TTC549 (cell line): ENCODE measurements at regions not wholly inside any gene's neighbourhood (a gene's known extent, or its start where the extent isn't known, plus 50 kb on each side); places are given as distances from the start of the nearest gene placed in this dataset.

Experiments used
- FAIRE-seq: peaks from 2 replicates; lab custom pipeline; 2012; peaks lifted over from hg19 to GRCh38; lab: Jason Lieb, UNC

DNA sequence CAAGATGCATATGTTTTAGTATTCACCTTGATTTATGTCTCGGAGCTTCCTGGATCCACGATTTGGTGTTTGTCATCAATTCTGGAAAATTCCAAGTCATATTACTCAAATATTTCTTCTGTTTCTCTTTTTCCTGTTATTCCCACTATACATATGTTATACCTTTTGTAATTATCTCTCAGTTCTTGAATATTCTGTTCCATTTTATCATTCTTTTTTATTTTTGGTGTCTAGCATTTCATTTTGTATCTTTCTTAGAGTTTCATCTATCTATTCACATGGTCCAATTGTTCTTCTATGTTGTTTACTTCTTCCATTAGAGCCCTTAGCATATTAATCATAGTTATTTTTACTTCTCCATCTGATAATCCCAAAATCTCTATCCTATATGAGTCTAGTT is 637.8 kb upstream of the GRAMD2B start:
- no peak for FAIRE-seq

DNA sequence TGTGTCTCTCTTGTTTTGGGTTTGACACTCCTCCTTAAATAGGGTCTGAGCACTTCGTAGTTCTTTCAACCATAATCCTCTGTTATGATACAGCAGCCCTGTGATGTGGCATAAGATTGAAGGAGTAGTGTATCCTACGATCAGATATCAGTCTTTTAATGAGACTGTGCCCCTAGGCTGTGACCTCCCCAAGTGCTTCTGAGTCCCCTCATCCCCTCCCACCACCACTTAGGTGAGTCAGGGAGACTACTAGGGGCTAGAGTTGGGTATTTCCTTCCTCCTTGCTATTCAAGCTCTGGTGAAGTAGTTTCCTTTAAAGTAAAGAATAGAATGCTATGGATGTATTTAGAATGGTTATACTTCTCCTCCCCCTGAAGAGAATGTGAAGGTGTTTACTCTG is 637.2 kb upstream of the GRAMD2B start:
- FAIRE-seq, result no peak

DNA sequence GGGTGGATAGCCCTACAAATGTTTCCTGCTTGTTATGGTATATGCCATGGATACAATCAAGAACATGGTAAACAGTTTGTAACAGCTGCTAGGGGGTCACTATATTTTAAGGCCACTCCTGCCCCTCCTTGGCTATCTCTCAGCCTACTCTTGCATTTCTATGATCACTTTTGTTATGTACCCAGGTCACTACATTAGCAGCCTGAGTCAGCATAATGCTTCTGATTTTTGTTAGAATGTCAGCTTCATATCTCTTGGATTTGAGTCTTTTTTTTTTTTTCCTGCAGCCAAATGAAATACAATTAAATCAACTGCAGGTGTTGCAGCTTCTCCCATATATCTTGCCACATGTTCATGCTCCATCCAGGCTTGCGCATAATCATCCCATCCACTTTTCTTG is 629.7 kb upstream of the GRAMD2B start:
- no peak for FAIRE-seq

DNA sequence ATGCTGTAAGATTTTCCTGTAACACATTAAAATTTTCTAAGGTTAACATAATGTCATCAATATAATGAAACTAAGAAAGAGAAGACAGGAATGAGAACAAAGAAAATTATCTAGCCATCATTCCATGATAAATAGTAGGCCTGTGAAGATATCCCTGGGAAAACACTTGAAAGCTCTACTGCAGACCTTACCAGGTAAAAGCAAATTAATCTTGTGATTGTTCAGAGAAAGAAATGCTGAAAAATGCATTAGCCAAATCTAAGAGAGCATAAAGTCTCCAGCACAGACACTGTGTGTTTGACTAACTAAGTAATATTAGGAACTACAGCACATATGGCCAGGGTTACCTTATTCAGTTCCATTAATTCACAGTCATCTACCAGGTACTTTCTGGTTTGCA is 628.3 kb upstream of the GRAMD2B start:
- FAIRE-seq, result no peak

DNA sequence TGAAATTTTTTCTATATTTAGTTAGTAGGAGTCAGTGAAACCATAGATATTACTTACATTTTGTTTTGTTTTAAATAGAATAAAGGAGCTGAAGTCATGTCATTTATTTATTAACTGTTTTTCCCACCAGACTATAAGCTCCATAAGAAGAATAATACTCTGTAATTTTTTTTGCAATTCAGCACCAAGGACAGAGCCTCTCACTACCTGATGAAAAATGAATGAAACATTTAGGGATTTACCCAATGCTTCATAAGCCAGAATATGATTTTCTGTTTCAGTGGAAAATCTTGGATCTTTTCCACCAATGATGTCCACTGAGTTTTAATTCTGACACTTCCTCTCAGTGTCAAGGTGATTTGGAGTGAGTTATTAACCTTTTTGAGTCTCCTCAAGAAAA is 624.9 kb upstream of the GRAMD2B start:
- no peak for FAIRE-seq

DNA sequence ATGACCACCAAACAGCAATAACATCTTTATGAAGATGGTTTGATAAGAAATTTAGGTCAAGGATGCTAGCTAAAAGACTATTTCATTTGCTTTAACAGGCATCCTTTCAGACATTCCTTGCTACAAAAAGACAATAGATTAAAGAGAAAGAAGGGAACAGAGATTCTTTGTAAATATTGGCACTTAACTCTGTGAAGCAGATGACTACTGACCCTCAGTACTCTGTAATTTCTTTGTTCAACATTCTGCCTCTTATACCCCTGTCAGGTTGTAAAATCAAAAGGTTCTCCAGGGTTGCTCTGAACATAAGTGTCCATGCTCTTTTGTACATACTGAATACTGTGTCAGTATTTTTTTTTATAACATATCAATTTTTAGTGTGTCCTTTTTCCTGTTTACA is 610.6 kb upstream of the GRAMD2B start:
- no peak for FAIRE-seq

DNA sequence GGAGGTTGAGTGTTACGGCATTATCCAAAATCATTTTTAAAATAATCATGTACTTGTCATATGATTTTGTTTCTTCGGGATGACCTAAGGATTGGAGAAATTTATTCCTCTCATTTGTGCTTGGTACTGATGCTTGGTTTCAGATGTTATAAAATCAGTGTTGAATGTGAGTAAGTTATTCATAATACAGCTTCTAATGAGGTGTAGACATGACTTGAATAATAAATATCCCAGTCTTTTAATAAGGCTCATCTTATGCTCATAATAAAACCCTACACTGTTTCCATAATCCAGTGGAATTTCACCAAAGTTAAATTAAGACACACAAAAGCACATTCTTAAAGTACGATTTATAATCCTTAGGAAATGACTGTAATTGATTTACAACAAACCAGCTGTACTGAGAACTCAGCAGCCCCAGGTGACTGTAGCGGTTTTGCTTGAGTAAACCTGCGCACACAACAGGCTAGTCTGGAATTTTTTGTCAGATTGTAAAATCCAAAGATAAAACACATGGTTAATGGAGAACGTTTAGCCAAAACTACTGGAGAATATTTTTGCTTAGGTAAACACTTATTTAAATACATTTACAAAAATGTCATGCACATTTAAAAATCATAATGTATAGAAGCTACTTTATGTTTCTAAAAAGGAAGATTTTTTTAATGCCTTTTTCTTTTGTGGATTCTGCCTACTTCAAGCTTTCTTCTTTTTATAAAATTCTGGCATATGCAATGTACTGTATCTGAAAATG is 609.8 kb upstream of the GRAMD2B start:
- FAIRE-seq, result no peak

DNA sequence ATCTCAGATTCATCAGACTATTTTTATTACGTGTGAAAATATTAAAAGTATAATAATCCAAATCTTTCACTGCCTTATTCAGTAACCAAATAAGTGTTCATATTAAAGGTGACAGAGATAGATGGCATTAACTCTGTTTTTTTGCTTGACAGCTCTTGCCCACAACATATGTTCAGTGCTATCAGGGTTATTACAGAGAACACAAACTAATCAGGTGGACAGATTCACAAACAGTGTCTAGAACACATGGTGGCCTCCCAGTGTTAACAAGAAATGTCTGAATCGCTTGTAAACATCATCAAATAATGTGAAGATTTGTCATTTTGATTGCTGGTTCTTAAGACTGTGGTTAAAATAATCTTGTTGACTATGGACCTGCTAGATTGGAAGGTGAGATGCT is 609.1 kb upstream of the GRAMD2B start:
- FAIRE-seq, result no peak

DNA sequence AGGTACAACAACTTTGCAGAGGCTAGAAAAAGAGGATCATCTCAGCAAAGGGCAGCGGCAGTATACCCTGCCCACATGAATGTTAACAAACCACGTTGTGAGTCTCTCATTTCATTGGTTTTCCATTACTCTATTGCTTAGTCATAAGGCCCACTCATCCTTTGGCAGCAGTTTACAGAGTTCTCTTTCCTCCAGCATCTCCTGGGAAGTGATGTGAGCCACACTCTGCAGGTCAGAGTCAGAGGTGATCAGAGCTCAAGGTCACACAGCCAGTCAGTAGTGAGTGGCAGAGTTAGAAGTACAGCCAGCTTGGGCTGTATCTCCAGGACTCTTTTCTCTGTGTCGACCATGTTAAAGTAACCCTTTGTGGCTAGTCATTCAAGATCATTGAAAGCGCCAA is 599.6 kb upstream of the GRAMD2B start:
- no peak for FAIRE-seq

DNA sequence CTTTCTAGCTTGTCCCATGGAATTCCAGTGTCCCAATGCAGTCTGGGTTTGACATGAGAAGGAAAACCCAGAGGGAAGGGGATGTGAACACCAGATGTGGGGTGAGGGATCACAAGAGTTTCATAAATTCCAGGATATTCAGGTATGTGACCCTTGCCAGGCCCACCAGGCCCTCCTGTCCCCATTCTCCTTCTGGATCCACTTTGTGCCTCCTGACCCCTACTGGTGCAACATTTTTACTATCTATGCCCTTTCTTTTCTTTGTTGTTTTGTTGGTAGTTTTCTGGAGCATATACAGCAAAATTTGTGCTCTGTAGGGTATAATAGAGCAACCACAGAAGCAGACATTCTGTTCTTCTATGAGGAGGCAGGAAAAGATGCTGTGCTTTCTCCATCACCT is 597.0 kb upstream of the GRAMD2B start:
- FAIRE-seq, result no peak

DNA sequence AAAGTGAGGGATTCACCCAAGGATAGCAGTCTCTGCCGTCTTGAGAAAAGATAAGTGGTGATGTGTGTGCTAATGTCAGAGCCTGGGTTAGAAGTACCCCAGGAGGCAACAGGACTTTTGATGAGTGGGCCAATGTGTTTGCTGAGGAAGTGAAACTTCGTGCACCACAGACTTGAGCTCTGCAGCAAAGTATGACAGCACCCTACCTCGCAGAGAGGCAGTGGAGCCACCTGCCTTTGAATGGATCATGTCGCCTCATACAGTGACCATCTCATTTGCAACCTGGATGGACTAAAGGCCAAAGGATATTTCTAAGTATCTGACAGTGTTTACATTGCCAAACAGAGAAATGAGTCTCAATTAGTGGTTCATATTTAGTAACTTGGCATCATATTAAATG is 593.9 kb upstream of the GRAMD2B start:
- no peak for FAIRE-seq

DNA sequence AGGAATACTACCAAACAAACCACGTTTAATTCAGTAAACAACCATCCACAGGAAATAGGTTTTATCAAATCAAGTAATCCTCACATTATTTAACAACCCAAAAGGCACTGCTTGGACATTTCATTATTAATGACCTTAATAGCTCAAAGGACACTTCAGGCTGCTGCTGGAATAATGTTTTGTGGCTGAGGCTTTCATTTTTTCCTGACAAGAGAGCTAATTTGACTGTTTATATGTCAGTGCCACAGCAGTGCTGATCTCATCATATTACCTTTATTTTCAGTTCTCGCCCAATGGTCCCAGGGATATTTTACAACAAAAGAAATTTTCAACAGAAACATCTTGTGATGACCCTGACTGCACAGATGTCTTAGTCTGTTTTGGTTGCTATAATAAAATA is 589.8 kb upstream of the GRAMD2B start:
- no peak for FAIRE-seq

DNA sequence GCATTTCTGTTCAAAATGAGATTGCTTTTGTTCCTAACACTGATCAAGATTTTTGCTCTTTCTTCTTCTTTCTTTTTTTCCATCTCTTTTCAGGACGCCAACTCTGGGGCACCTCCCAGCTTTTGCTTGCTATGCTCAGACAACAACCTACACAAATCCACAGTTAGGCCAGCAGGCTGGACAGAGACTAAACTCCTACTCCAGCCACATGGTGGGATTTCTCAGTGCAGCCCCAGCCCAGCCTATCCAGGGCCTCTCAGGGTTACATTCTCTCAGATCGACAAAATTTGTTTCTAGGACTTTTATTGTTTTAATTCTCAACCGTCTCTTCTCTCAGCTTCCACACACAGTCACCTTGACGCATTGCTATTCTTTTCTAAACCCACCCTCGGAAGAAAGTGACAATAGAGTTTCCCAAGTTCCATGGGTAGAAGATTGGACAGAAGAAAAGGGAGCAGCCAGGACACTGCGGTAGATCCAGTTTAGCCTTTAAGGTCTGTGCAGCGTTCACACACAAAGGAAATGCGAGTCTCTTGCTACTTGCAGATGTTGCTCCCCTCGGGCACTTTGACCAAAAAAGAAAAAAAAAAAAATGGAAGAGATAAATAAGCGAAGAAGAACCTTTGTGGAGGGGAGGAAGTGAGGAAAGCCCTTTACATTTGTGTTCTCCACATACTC is 588.6 kb upstream of the GRAMD2B start:
- FAIRE-seq, result no peak

DNA sequence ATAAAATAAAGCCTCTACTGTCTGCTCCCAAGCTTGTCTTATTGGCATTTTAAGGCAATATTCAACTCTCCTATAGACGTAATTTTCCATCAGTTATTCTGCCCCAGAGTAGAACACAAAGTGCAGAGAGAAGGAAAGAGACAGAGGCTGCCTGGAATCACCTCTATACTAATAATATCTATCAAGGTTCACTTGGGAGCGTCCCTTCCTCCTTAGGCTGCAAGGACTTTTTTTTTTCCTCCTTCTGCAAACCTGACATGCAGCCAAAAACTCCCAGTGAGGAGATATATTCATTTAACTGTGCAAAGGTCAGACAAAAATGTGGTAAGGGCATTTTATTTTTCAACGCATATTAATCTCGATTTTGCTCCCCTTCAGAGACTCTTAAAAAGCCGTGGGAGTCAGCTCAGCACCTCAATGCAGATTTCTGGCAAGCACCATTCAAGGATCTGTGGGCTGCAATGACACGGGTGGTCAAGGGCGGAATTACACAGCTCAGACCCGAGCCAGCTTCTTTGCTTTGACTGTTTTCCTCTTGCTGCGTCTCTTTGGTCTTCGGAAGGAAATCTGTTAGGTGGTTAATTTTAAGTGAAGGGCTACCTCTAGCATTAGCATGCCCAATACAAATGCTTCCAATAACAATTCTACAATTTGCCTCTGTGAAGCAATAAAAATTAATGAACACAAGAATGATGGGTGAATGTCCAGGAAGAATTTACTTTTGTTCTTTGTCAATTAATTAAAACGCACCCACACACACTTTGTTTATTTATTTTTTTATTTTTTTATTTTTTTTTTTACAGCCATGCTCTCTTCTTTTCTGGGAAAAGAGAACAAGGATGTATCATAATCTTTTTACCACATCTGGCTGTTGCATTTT is 587.7 kb upstream of the GRAMD2B start:
- no peak for FAIRE-seq

DNA sequence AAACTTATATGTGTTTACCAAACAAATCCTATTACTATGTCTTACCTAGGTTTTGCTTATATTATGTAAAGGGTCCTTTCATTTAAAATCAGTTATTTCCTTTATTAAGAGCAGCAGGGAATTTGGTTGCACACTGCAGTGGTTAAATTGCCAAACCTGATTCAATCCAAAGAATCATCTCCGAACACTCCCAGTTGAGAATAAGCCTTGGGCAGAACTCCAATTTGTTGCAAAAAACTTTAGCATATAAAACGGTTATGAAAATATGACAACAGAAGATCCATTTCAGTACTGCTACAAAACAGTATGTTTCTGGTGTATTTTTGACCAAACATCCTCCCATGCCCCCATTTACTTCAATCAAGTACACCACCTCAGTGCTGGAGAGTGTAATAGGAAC is 587.0 kb upstream of the GRAMD2B start:
- no peak for FAIRE-seq

DNA sequence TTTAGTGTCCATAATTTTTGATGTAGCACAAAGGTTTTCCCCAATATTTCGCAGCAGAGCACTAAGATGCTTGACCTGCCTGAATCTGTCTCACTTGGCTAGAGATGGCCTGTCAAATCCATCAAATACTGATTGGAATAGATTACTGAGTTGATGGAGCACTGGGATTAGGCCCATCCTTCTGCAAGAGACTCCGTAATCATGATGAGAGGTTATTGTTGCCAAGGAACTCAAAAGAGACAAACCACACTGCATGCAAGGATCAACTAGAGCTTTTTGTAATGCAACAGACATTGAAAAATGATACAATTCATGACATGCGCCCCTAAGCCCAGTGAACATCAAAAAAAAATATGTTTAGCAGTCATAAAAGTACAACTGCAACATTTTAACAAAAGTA is 585.3 kb upstream of the GRAMD2B start:
- FAIRE-seq, result no peak

DNA sequence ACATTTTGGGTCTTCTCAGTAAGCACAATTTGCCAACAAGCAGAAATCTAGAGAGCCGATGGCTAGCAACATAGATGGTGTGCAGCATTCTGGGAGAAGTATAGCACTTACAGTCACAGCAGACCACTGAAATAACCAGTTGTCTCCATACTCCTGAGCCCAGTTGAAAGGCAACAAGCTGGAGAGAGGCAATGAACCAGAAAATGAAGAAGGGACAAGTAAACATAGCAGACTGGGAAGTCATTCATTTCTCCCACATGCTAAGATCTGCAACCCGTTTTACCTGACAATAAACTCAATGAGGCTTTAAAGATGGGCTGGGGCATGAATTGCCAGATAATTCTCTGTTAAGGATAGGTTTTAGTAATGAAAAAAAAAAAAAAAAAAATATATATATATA is 575.6 kb upstream of the GRAMD2B start:
- no peak for FAIRE-seq

DNA sequence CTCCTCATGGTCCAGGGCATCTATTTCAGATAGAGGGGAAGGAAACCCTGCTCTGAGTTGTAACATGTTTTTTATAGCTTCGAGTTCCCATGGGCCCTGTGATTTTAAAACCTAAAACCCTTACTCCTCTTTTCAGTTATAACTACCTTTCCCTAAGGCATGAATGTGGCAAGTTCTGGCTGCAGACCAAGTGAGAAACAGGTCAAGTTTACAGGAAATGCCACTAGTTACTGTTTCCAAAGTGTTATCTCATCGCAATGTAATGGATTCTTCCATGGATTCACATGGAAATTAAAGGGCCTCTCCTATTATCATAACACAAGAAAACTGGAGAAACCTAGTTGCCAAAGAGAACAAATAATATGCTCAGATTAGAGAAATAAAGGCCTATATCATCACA is 574.5 kb upstream of the GRAMD2B start:
- FAIRE-seq, result no peak

DNA sequence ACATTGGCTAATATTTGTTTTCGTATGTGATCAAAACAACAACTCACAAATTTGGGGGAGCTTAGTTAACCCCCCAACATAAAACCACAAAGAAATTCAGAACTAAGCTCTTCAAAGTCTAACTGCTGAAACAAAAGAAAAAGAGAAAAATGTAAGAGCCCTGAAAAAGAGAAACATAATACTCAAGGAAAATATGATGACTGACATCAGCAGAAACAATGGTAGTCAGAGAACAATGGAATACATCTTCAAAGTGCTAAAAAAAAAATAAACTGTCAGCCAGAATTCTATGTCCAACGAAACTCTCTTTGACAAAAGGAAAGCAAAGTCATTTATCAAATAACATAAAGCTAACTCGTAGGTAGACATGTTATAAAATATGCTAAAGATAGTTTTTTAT is 566.3 kb upstream of the GRAMD2B start:
- FAIRE-seq, result no peak

DNA sequence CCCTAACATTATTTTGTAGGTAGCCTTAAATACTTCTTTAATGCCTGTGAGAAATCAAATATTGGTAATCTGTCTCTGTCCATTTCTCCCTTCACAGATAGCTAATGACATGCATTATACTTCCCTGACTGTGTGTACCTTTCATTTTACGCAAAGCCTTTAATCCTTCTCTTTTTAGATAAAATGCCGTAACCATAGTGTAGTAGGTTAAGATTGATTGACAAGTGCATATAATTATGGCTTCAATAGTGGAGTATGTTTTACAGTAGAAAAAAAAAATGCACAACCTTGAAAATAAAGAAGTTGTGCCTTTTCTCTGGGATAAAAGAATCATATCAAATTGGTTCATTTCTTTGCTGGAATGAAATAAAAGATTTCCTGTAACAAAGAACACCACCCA is 559.6 kb upstream of the GRAMD2B start:
- FAIRE-seq, result no peak

DNA sequence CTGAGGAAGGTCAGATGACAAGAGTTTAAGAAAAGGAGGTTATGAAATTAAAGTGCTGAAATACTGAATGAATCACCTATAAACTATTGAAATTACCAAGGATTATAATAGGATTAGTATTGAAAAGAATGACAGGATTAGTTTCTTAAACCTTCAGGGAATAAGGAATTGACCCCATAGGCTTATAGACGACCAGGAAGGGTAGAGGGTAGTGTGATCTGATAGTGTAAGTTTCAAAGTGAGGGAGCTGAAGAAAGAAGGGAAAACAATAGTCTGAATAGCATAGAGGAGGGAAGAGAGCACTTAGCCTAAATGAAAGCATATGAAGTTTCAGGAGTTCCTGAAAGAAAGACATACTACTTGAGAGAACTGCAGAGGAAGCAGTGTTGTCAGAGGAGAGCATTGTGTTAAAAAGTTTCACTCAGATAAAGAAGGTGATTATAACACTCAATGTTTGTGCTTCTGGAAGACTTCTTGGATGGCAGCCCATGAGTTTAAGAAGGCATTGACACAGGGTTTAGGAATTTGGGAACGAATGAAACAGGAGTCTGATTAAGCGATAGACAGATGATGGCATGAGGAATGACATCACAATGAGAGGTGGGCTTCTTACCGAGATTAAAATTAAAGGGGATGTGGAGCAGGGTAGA is 557.9 kb upstream of the GRAMD2B start:
- FAIRE-seq, result no peak

DNA sequence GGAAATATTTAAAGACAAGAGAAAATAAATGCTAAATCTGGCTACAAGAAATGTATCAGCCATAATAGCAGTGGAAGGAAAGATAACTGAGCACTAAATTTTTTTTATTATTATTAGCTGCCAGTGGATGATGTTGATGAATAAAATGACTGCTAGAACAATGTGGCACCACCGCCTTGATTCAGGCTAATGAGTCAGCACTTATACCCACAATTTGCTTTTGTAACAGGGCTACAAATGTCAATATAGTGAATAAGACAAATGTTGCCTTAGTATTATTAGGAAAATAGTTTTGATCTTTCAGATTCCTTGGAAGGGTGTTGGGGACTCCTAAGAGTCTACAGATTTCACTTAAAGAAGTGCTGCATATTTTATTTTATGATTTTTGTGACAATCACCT is 555.2 kb upstream of the GRAMD2B start:
- no peak for FAIRE-seq

DNA sequence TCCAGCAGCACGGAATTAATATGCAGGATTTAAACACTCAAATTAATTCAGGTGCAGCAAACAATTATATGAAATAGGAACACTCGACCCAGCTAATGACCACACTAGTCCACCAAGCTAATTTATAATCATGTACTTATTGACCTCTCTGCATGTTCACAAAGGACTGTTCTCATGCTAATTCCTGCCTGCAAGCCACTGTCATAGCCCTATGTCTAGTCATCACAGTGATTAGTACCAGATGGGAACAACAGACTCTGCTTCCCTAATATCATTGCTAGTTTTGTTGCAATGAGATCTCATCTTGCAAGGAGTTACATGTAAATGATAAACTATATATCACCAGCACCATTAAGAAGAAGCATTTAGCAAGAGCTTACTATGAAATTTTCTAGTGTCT is 553.0 kb upstream of the GRAMD2B start:
- no peak for FAIRE-seq
